HG03103 (cell line): ENCODE measurements at regions not wholly inside any gene's neighbourhood (a gene's known extent, or its start where the extent isn't known, plus 50 kb on each side); places are given as distances from the start of the nearest gene placed in this dataset.

Experiments used
- ATAC-seq: cut with Tn5 transposase; IDR thresholded peaks from one replicate; pipeline ENCODE4 v1.9.1; 2021; ENCODE audit warnings: low read depth; ENCODE audit not compliant: unreplicated experiment

DNA sequence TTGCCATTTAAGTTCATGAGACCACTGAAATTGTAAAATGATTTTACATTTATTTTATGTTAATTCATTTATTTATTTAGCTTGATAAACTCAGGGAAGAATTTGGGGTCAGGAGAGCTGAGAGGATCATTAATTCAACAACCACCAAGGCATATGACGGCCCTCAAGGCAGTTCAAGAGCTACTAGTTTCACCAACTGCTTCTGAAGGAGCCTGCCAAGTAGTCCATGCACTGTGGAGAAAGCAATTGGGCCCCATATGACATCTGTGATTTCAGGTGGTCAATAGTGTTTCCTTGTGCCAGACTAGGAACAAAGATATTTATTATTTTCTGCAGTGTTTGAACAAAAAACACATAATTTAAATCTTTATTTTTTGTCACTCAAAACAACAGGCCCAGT is 236.4 kb downstream of the CASP12 start:
- no peak for ATAC-seq

- ATAC-seq, result no peak
Observed at GRCh38 chr11:104661471-104661870, 236.8 kb downstream of the CASP12 start.

DNA sequence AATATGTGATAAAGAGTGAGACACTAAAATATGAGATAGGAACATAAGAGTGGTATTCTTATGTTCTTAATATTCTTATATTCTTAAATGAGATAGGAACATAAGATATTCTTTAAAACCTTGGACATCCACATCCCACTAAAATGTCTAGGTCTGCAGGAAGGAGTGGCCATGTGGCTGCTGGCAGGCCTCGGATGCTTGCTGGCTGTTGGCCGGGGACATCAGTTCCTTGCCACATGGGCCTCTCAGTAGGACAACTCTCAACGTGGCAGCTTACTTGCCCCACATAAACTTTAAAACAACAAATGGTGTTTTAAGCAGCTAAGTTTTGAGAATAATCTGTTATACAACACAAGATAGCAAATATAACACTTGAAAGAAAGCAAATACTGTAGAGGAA is 240.1 kb downstream of the CASP12 start:
- no peak for ATAC-seq

- ATAC-seq, result no peak
Observed at GRCh38 chr11:104657083-104657482, 241.2 kb downstream of the CASP12 start.

DNA sequence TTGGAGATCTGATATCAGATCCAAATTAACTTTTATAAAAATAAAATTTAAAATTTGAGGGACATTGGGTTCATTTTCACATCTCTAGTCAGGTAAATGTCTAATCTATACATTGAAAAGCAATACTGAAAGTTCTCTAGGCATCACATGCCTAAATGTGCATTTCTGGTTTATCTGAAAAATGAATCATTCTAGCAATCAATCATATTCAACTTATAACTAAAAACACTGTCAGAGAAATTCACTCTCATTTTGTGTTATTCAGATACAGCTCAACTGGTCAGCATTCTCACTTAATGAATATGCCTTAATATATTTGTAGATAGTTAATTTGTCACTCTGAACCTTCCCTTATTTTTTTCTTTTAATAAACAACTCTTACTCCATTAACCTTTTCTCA is 243.2 kb downstream of the CASP12 start:
- no peak for ATAC-seq

- no peak for ATAC-seq
Observed at GRCh38 chr11:104654181-104654813, 244.0 kb downstream of the CASP12 start.

DNA sequence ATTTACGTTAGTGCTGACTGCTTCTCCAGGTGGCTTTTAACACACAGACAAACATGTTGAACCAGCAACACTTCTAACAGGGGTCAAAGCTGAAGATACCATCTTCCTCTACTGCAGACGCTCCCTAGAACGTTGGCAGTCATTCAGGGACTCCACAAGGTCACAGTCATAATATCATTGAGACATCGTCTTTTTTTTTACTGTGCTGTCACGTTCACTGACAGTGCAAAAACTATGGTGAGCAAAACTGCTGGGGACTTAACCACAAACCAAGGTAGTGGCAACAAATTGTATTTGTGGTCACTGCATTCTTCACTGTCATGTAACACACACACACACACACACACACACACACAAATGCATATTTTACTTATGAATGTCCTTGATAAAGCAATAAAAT is 244.9 kb downstream of the CASP12 start:
- no peak for ATAC-seq

- ATAC-seq, result no peak
Observed at GRCh38 chr11:104652996-104653395, 245.3 kb downstream of the CASP12 start.

GRCh38 chr11:104650234-104650633 is 248.0 kb downstream of the CASP12 start:
- ATAC-seq, result no peak

- no peak for ATAC-seq
Observed at GRCh38 chr11:104649002-104649401, 249.3 kb downstream of the CASP12 start.

- ATAC-seq, result no peak
Observed at GRCh38 chr11:104645261-104646222, 252.7 kb downstream of the CASP12 start.

DNA sequence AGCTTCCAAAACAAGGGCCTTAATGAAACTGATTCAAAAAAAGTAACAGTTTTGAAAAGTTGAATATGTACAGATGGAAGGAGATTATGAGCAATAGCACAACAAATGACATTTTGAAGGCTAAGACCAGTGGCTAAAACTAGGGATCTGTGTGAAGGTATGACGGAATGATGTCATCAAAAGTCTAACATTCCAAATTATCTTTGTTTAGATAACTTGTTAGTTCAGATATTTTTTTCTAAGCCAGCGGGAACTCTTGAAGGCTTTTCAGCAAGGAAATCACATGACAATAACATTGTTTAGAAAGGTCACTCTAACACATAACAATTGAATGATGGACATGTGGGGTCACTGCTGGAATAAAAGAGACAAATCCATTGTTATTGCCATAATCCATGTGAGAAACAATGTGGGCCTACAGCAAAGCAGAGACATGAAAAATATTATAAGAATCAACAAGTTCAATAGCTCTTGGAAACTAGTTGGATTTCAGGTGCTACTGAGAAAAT is 260.5 kb downstream of the CASP12 start:
- ATAC-seq, result no peak

DNA sequence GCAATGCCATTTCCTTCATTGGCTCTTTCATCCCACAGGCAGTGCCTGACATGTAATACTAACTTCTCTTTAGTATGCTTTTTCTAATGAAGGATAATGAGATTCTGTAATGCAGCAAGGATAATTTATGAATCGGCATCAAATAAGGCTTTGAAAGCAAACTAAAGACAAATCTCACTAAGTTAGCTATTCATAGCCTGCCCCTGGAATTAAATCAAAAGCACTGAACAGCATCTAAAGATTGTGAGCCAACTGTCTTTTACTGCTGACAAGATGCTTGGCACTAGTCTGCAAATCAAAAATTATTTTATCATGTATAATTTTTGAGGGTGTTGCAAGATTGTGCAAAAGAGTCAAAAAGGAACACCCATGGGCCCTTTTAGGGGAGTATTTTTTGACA is 265.0 kb downstream of the CASP12 start:
- no peak for ATAC-seq

GRCh38 chr11:104630352-104630751 is 267.9 kb downstream of the CASP12 start:
- ATAC-seq, result no peak

- ATAC-seq, result no peak
Observed at GRCh38 chr11:104625246-104625645, 273.0 kb downstream of the CASP12 start.

- ATAC-seq, result no peak
Observed at GRCh38 chr11:104624021-104624420, 274.2 kb downstream of the CASP12 start.

DNA sequence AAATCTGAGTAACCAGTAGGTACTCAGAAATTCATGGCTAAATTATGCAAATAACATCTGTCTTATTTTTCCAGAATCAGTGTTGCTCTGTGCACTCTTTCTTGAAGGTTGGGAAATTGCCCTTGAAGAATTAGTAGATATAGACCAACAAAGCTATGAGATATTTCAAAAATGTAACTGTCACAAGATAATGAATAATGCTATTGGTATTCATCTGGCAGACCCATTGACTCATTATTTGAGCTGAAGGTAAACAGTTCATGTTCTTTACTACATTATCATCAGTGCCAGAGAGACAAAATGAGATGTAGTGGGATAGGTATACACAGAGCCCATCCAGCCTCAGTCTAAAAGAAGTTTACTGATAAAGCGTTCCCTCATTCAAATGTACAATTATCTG is 274.7 kb downstream of the CASP12 start:
- no peak for ATAC-seq

DNA sequence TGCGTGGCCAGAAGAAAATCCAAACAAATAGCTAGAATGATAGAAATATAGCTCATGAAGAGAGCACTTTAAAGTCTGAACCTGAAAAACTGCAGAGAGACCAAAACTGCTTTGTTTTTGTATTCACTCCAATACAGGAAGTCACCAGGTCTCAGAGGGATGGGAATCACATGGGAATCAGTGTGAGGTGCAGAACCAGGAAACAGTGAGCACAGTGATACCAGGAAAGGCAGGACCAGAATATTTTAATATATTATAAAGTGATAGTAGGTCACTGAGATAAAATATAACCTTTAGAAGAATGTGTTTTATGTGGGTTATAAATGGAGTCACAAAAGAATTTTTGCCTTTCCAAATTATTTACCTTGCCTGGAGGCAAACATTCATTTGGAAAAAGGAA is 277.3 kb downstream of the CASP12 start:
- no peak for ATAC-seq

DNA sequence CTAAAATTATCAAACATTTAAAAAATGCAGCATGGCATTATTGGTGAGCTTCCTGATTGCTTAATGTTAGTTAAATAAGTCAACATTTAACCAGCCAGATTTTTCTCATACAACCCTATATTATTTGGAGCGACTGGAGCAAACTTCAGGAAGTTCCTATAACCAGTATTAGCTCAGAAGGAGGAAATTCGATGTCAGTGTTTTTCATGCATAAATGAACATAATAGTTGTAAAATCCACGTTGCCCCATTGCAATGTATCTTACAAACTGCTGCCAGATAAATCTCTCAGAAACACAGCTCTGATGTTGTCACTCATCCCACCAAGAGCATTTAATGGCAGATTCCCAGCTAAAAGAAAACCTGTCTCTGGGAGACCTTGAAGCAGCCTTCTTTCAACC is 278.5 kb downstream of the CASP12 start:
- no peak for ATAC-seq

- no peak for ATAC-seq
Observed at GRCh38 chr11:104618954-104619353, 279.3 kb downstream of the CASP12 start.

GRCh38 chr11:104614961-104615360 is 283.3 kb downstream of the CASP12 start:
- ATAC-seq, result no peak
